HK-2 (cell line): ENCODE measurements at regions not wholly inside any gene's neighbourhood (a gene's known extent, or its start where the extent isn't known, plus 50 kb on each side); places are given as distances from the start of the nearest gene placed in this dataset.

Experiments
- DNase-seq: peaks from one replicate; pipeline ENCODE4 v3.0.0-alpha.2; 2018; ENCODE audit not compliant: unreplicated experiment

DNA sequence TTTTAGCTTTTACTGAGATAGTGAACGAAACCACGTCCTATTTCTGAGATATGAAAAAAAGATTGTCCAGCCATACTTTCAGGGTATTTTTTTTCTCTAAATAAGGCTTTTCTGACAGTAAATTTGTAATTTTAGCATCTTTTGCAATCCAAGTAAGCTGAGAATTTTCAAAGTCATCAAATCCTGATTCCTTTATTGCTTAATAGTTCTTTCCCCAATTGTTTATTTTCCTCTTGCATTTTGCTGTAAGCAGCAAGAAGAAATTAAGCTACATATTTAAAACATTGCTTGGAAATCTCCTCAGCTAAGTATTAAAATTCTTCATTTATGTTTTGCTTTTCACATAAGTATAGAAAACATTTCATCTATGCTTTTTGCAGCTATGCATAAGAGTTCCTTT lies 493.3 kb upstream of the CCDC179 start:
- no peak for DNase-seq

- no peak for DNase-seq
These were observed 499.0 kb upstream of the CCDC179 start for GRCh38 chr11:23359297-23359696.

DNA sequence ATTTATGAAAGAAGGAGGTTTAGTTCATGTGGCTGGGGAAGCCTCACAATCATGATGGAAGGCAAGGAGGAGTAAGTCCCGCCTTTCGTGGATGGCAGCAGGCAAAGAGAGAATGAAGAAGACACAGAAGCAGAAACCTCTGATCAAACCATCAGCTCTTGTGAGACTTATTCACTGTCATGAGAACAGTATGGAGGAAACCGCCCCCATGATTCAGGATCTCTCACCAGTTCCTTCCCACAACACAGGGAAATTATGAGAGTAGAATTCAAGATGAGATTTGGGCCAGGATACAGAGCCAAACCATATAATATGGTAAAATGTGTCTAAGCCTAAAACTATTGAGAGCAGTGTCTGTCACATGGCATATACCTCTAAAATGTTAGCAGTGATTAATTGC lies 503.8 kb upstream of the CCDC179 start:
- no peak for DNase-seq

DNA sequence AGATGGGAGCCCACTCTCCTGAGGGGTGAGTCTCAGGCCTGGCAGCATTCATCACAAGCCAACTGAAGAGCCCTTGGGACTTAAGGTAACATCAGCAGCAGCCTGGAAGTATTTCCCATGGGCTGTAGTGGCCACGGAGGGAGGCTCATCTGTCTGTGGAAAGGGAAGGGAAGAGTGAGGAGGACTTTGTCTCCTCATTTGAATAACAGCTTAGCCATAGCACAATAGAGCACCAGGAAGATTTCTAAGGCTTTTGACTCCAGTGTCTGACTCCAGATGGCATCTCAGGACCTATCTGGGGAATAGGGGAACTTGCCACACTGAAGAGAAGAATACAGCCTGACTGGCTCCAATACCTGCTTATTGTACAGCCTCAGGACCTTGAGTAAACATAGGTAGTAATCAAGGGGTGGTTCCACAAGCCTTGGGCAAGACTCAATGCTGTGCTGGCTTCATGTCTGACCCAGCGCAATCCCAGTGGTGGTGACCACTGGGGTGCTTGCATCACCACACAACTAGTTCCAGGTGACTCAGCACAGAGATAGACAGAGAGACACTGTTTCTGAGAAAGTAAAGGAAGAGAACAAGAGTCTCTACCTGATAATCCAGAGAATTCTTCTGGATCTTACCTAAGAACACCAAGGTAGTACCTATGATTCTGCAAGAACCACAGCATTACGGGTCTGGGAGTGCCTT lies 510.5 kb upstream of the CCDC179 start:
- no peak for DNase-seq

DNA sequence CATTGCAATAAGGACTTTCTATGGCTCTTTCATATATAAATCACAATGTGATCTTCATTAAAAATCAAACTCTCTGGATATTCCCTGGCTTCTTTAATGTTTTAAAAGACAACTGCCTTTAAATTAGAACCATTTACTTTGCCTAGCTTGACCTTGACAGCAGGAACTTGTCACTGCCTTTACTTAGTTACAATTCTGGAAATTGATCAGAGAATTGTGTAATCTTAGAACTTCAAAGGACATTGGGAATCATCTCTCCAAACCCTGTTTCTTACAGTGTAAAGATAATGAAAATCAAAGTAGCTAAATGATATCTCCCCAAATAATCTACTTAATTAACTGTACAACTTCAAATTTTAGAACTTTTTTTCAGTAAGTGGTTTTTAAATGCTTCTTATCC lies 517.6 kb upstream of the CCDC179 start:
- DNase-seq: no peak

- no peak for DNase-seq
These were observed 530.8 kb upstream of the CCDC179 start for GRCh38 chr11:23391031-23391430.

- no peak for DNase-seq
These were observed 537.8 kb upstream of the CCDC179 start for GRCh38 chr11:23398052-23398451.

DNA sequence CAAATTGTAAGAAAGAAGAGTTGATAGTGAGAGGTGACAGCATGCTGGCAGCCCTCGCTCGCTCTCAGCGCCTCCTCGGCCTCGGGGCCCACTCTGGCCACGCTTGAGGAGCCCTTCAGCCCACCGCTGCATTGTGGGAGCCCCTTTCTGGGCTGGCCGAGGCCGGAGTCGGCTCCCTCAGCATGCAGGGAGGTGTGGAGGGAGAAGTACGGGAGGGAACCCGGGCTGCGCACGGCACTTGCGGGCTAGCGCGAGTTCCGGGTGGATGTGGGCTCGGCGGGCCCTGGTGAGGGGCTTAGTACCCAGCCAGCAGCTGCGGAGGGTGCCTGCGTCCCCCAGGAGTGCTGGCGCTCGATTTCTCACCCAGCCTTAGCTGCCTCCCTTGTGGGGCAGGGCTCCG lies 539.7 kb upstream of the CCDC179 start:
- DNase-seq: no peak

GRCh38 chr11:23403210-23404185 lies 543.2 kb upstream of the CCDC179 start:
- DNase-seq: no peak

- DNase-seq: no peak
These were observed 544.2 kb upstream of the CCDC179 start for GRCh38 chr11:23404225-23405160.

DNA sequence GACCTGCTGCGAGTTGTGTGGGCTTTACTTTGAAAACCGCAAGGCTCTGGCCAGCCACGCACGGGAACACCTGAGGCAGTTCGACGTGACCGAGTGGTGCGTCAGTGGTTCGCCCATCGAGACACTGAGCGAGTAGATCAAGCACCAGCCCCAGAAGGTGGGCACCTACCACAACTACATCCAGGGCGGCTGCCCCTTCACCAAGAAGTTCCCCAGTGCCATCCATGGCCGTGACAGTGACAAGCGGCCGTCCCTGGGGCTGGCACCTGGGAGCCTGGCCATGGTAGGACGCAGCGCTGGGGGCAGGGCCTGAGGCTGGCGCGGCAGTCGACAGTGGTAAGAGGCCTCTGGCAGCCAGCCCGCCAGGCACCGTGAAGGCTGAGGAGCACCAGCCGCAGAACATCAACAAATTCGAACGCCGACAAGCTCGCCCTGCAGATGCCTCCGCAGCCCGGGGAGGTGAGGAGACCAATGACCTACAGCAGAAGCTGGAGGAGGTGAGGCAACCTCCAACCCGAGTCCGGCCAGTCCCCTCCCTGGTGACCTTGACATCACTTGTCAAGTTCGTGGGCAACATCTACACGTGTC lies 545.2 kb upstream of the CCDC179 start:
- no peak for DNase-seq

DNA sequence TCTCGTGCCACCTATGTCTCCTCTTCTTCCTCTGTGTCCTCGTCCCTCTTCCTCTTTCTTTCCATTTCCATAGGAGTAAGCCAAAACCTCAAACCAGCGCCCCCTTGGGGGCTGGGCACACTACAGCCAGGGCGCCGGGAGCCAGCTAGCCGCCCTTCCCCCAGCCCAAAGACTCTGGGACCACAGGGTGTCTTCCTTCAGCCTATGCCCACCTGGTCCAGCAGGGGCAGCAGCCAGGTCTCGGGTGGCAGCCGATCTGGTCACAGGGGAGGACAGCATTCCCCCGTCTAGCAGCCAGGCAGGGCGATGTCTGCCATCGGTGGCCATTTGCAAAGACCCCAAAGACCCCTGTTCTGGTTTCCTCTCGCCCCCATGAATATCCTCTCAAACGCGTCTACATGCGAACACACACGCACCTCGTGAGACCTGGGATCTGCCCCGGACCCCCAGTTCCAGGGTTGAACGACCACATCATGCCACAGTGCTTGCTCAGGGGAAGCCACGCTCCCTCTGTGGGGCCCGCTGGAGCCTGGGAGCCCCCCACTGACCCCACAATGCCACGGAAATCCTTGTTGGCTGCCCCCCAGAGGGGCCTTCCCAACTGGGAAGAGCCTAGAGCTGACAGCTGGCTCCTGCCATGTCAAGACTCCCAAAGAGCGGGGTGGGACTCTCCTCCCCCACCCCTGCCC lies 546.0 kb upstream of the CCDC179 start:
- DNase-seq: no peak

- DNase-seq: no peak
These were observed 552.8 kb upstream of the CCDC179 start for GRCh38 chr11:23413057-23413456.

DNA sequence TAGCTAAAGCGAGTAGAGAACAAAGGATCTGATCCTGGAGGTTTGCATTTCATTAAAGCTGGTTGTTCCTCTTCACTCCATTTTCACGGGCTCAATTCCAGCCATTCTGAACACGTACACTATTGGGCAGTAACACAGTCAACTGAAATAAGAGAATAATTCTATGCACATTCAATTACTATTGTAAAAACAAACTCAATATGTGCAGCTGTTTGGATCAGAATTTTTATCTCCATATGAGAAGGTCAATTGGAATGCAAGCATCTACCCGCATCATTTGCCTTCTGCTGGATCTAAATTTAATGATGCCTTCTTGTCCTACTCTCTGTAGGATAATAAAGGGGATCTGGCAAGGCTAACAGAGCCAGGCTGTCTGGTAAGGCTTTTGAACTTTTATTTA lies 562.8 kb upstream of the CCDC179 start:
- no peak for DNase-seq

- DNase-seq: no peak
These were observed 563.4 kb upstream of the CCDC179 start for GRCh38 chr11:23423656-23424055.

DNA sequence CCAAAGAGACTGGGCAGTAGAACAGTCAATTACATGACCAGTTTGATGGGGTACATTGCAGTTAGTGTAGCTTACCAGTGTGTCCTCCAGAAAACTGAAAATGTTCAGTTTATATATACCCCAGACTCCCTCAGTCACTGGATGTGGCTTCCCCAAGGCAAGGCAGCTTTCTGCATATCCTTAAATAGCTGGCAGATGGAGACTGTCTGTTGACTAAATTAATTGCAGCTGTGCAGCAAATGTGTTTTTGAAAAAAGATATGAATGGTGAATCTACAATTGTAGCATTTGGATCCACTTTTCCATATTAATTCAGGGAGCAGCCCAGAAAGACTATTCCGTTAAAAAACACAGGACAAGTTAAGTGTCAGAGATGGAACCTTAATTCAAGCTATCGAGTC lies 565.1 kb upstream of the CCDC179 start:
- no peak for DNase-seq

DNA sequence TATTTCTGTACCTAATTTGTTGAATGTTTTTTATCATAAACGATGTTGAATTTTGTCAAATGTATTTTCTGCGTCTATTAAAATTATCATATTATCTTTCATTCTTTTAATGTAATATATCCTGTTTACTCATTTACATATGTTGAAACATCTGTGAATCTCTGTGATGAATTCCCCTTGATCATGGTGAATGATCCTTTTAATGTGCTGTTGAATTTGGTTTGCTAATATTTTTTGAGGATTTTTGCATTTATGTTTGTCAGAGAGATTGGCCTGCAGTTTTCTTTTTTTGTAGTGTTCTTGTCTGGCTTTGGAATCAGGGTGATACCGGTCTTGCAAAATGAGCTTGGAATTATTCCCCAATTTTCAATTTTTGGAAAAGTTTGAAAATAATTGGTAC lies 569.3 kb upstream of the CCDC179 start:
- DNase-seq: no peak

GRCh38 chr11:23453522-23453921 lies 593.2 kb upstream of the CCDC179 start:
- no peak for DNase-seq

GRCh38 chr11:23455321-23455891 lies 595.1 kb upstream of the CCDC179 start:
- DNase-seq: no peak

DNA sequence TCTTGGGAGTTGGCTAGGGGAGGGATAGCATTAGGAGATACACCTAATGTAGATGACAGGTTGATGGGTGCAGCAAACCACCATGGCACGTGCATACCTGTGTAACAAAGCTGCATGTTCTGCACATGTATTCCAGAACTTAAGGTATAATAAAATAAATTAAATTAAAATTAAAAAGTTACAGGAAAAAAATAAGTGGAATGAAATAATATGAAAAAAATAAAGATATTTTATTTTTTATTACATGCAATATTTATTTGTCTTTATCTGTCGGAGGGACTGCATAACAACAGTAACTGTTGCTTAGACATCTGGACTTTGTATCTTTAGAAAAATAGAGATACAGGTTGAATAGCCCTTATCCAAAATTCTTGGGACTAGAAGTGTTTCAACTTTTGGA lies 597.4 kb upstream of the CCDC179 start:
- DNase-seq: no peak

- DNase-seq: no peak
These were observed 611.6 kb upstream of the CCDC179 start for GRCh38 chr11:23471878-23472277.
